H1 (cell line): ENCODE measurements at regions not wholly inside any gene's neighbourhood (a gene's known extent, or its start where the extent isn't known, plus 50 kb on each side); places are given as distances from the start of the nearest gene placed in this dataset.

Experiments
- CBX8 ChIP-seq: fragments of 300-800, 300-1000 bp; sonication (generic); IDR thresholded peaks from 2 replicates; pipeline ENCODE4 v1.7.1; 2016; ENCODE audit warnings: low read depth, low read length, borderline replicate concordance
- JUND ChIP-seq: IDR thresholded peaks from 2 replicates; pipeline ENCODE4 v1.6.1; 2011; ENCODE audit warnings: mild to moderate bottlenecking, improper control_type of control experiment, low read length

DNA sequence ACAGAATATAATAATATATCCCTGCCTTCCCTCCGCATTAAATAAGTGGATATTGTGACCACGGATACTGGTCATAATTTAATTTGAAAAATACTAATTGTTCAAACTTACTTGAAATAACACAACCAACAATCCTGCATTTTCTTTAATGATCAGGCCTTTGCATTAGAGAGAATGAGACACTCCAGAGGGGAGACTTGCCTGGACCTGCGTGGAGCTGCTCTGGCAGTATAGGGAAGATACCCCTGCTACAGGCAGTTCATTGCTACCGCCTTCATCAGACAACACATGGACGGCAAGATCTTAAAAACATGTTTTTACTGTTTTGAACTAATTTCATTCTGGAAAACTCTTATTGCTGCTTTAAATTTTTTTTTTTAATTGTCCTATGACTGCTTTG, 211.0 kb upstream of the FAR2 start (continued):
- no peak for TF ChIP-seq CBX8
- TF ChIP-seq JUND, result no peak
